SU-DHL-6 (cell line): ENCODE measurements at regions not wholly inside any gene's neighbourhood (a gene's known extent, or its start where the extent isn't known, plus 50 kb on each side); places are given as distances from the start of the nearest gene placed in this dataset.

ENCODE experiments used
- CTCF ChIP-seq: fragments of 200-600 bp; sonication (generic); IDR thresholded peaks from one replicate; pipeline ENCODE4 v1.5.1; 2017; ENCODE audit warnings: antibody characterized with exemption, mild to moderate bottlenecking, low read length, moderate library complexity; ENCODE audit not compliant: insufficient read depth, poor library complexity, severe bottlenecking
- EZH2phosphoT487 ChIP-seq: fragments of 200-600 bp; sonication (generic), shearing (Covaris generic); conservative IDR thresholded peaks from 2 replicates; pipeline ENCODE4 v1.6.1; 2018; ENCODE audit warnings: mild to moderate bottlenecking, antibody characterized with exemption, low read length, moderate library complexity, mixed read lengths

DNA sequence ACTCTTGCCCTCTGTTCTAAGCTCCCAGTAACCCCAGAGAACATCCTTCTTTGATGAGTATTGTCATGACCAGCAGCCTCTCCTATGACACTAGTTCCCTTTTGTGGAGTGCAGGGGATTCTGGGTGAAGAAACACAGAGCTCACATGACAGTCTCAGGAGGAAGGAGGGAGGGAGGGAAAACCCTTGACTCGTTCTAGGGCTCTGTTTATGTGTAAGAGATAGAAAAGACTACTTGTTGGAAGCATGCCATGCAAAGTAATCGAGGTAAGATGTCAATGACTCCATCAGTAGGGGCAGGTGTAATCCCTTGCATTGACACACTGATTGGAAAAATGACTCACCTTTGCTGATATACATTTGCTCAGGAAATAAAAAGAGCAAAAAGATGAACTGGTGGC, 190.2 kb upstream of the ELL2 start:
- no peak for TF ChIP-seq CTCF
- TF ChIP-seq EZH2phosphoT487: no peak
